GM18505 (cell line): ENCODE measurements at regions not wholly inside any gene's neighbourhood (a gene's known extent, or its start where the extent isn't known, plus 50 kb on each side); places are given as distances from the start of the nearest gene placed in this dataset.

Experiments used
- ATAC-seq: cut with Tn5 transposase; IDR thresholded peaks from one replicate; pipeline ENCODE4 v1.9.1; 2021; ENCODE audit not compliant: unreplicated experiment
- POLR2A ChIP-seq: IDR thresholded peaks from 4 replicates; pipeline ENCODE4 v1.6.1; 2011; ENCODE audit warnings: borderline replicate concordance; ENCODE audit not compliant: insufficient read depth, insufficient read length; ENCODE audit errors: extremely low read depth

GRCh38 chr11:128036556-128037093, 550.7 kb downstream of the ETS1 start:
- ATAC-seq = no peak
- TF ChIP-seq POLR2A = no peak

- no peak for TF ChIP-seq POLR2A
- no peak for ATAC-seq
Measured at GRCh38 chr11:128036006-128036405, 551.4 kb downstream of the ETS1 start.

GRCh38 chr11:128031538-128032134, 555.7 kb downstream of the ETS1 start:
- peak; percentile 73 for ATAC-seq

GRCh38 chr11:128029219-128029722, 558.1 kb downstream of the ETS1 start:
- no peak for TF ChIP-seq POLR2A

GRCh38 chr11:128026596-128026995, 560.8 kb downstream of the ETS1 start:
- no peak for ATAC-seq
- no peak for TF ChIP-seq POLR2A

More at GRCh38 chr11:128029219-128029722, 558.1 kb downstream of the ETS1 start:
- no peak for ATAC-seq

- no peak for TF ChIP-seq POLR2A
- no peak for ATAC-seq
Measured at GRCh38 chr11:128022761-128023160, 564.6 kb downstream of the ETS1 start.

- peak; percentile 83 for ATAC-seq
- TF ChIP-seq POLR2A = no peak
Measured at GRCh38 chr11:128022007-128022368, 565.4 kb downstream of the ETS1 start.

- ATAC-seq = no peak
- TF ChIP-seq POLR2A = no peak
Measured at GRCh38 chr11:128021349-128022006, 565.9 kb downstream of the ETS1 start.

- TF ChIP-seq POLR2A = no peak
- ATAC-seq = no peak
Measured at GRCh38 chr11:128018692-128019091, 568.7 kb downstream of the ETS1 start.

- no peak for ATAC-seq
Measured at GRCh38 chr11:128005562-128005961, 581.8 kb downstream of the ETS1 start.

GRCh38 chr11:127998421-127998820, 588.9 kb downstream of the ETS1 start:
- no peak for TF ChIP-seq POLR2A
- ATAC-seq = no peak

More at GRCh38 chr11:128005562-128005961, 581.8 kb downstream of the ETS1 start:
- TF ChIP-seq POLR2A = no peak

GRCh38 chr11:127997594-127997993, 589.8 kb downstream of the ETS1 start:
- no peak for ATAC-seq
- TF ChIP-seq POLR2A = no peak

GRCh38 chr11:127996825-127997224, 590.5 kb downstream of the ETS1 start:
- no peak for ATAC-seq
- no peak for TF ChIP-seq POLR2A

GRCh38 chr11:127995921-127996320, 591.4 kb downstream of the ETS1 start:
- no peak for ATAC-seq
- TF ChIP-seq POLR2A = no peak
